Loucy (cell line): ENCODE measurements at regions not wholly inside any gene's neighbourhood (a gene's known extent, or its start where the extent isn't known, plus 50 kb on each side); places are given as distances from the start of the nearest gene placed in this dataset.

Experiments
- H2AFZ ChIP-seq: fragments of 200-600 bp; sonication (generic); 2 replicates; pipeline ENCODE4 v1.6.0; 2016; ENCODE audit warnings: antibody characterized with exemption, mild to moderate bottlenecking, low read length, moderate library complexity
- H3F3A ChIP-seq: fragments of 200-600 bp; 2 replicates; pipeline ENCODE4 v1.6.0; 2016; ENCODE audit warnings: antibody characterized with exemption, low read depth, mild to moderate bottlenecking
- H3K27me3 ChIP-seq: fragments of 200-600 bp; sonication (generic); 2 replicates; pipeline ENCODE4 v1.6.1; 2014; ENCODE audit warnings: low read length, mild to moderate bottlenecking; ENCODE audit not compliant: insufficient read depth, poor library complexity, severe bottlenecking
- H3K36me3 ChIP-seq: fragments of 200-600 bp; sonication (generic); 2 replicates; pipeline ENCODE4 v1.6.1; 2016; ENCODE audit warnings: low read length; ENCODE audit not compliant: insufficient read depth
- H3K4me1 ChIP-seq: fragments of 200-600 bp; sonication (generic); 2 replicates; pipeline ENCODE4 v1.5.1; 2014; ENCODE audit warnings: low read length, mild to moderate bottlenecking; ENCODE audit not compliant: insufficient read depth, poor library complexity, severe bottlenecking
- H3K4me2 ChIP-seq: fragments of 200-600 bp; sonication (generic); 2 replicates; pipeline ENCODE4 v1.6.0; 2014; ENCODE audit warnings: antibody characterized with exemption, low read length, low read depth, mild to moderate bottlenecking; ENCODE audit not compliant: poor library complexity, severe bottlenecking
- H3K4me3 ChIP-seq: fragments of 200-600 bp; sonication (generic); 2 replicates; pipeline ENCODE4 v1.5.1; 2014; ENCODE audit warnings: low read length, mild to moderate bottlenecking, mixed read lengths; ENCODE audit not compliant: poor library complexity, severe bottlenecking
- H3K79me2 ChIP-seq: fragments of 200-600 bp; sonication (generic); 2 replicates; pipeline ENCODE4 v1.6.1; 2014; ENCODE audit warnings: low read length; ENCODE audit not compliant: insufficient read depth
- H3K9ac ChIP-seq: fragments of 200-600 bp; sonication (generic); 2 replicates; pipeline ENCODE4 v1.6.0; 2014; ENCODE audit warnings: mild to moderate bottlenecking, low read depth, low read length, moderate library complexity; ENCODE audit not compliant: poor library complexity, severe bottlenecking
- H3K9me2 ChIP-seq: fragments of 200-600 bp; sonication (generic); replicated peaks from 2 replicates; pipeline ENCODE4 v1.6.1; 2016; ENCODE audit warnings: low read depth, low read length, mixed read lengths
- H3K9me3 ChIP-seq: fragments of 200-600 bp; sonication (generic); 2 replicates; pipeline ENCODE4 v1.6.1; 2014; ENCODE audit warnings: mild to moderate bottlenecking, antibody characterized with exemption, low read length, low read depth; ENCODE audit not compliant: insufficient read depth
- H4K20me1 ChIP-seq: fragments of 200-600 bp; sonication (generic); 2 replicates; pipeline ENCODE4 v1.6.0; 2014; ENCODE audit warnings: antibody characterized with exemption, low read length, mild to moderate bottlenecking; ENCODE audit not compliant: insufficient read depth, poor library complexity, severe bottlenecking
- EZH2phosphoT487 ChIP-seq: fragments of 200-600 bp; IDR thresholded peaks from 2 replicates; pipeline ENCODE4 v1.6.1; 2018; ENCODE audit warnings: antibody characterized with exemption, mild to moderate bottlenecking, moderate library complexity, borderline replicate concordance
- TF ChIP-seq, protein P1 (sequence below): fragments of 200-600 bp; sonication (generic); conservative IDR thresholded peaks from 2 replicates; pipeline ENCODE4 v1.5.1; 2014; ENCODE audit warnings: mild to moderate bottlenecking, antibody characterized with exemption, low read length

DNA sequence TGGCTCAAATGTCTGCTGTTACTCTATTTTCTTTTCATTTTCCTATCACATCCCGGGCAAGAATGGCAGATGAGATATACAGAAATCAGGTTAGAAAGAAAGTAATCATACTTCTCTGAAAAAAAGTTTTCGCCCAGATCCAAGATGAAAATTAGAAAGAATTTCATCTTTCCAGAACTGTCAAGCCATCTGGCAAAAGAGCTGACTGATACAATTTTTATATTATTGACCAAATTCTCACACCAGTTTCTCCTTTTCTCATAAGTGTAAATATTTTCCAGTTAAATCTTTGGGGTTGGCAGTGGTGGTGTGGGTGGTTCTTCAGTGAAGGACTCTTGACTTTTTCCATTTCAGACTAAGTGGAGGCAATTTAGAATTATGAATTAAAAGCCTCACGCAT lies 371.9 kb downstream of the CD83 start:
- H3K4me2 ChIP-seq, result no peak overlapping the region
- H3F3A ChIP-seq, result no peaks in the 10 kb centered on the region
- H3K36me3 ChIP-seq, result no peaks in the 10 kb centered on the region
- no peaks in the 10 kb centered on the region for H3K79me2 ChIP-seq
- no peaks in the 10 kb centered on the region for H3K27me3 ChIP-seq
- H2AFZ ChIP-seq, result no peak overlapping the region
- peaks cover 24% of the 10 kb centered on the region; the same call in 1 of the 2 replicates for H3K9me3 ChIP-seq
- TF ChIP-seq EZH2phosphoT487, result no peak
- TF ChIP-seq, protein P1, sequence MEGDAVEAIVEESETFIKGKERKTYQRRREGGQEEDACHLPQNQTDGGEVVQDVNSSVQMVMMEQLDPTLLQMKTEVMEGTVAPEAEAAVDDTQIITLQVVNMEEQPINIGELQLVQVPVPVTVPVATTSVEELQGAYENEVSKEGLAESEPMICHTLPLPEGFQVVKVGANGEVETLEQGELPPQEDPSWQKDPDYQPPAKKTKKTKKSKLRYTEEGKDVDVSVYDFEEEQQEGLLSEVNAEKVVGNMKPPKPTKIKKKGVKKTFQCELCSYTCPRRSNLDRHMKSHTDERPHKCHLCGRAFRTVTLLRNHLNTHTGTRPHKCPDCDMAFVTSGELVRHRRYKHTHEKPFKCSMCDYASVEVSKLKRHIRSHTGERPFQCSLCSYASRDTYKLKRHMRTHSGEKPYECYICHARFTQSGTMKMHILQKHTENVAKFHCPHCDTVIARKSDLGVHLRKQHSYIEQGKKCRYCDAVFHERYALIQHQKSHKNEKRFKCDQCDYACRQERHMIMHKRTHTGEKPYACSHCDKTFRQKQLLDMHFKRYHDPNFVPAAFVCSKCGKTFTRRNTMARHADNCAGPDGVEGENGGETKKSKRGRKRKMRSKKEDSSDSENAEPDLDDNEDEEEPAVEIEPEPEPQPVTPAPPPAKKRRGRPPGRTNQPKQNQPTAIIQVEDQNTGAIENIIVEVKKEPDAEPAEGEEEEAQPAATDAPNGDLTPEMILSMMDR, result no peak
- no peak overlapping the region for H3K9ac ChIP-seq
- H3K9me2 ChIP-seq, result no peaks in the 10 kb centered on the region
- H4K20me1 ChIP-seq, result no peaks in the 10 kb centered on the region
- peaks cover 10% of the 10 kb centered on the region for H3K4me1 ChIP-seq
- no peak overlapping the region for H3K4me3 ChIP-seq

DNA sequence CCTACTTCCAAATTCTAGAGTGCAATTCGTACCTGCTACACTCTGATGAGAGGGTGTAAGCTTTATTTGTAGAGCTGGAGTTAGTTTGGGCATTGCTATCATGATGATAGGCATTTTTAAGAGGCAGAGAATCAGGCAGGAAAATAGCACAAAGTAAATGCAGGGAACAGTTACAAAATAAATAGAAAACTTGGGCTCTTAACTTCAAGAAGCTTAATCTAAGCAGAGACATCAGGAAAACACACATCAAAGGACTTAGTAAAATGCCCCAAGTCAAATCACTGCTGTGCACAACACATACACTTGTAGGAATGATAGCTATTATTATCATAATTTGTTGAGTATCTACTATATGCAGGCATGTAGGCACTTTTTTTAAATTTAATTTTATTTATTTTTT lies 381.2 kb downstream of the CD83 start:
- Histone ChIP-seq H3K4me3 (no peak overlapping the region), H4K20me1 (no peaks in the 10 kb centered on the region), H3F3A (no peaks in the 10 kb centered on the region), H2AFZ (no peak overlapping the region), H3K27me3 (no peaks in the 10 kb centered on the region), H3K9me2 (no peaks in the 10 kb centered on the region), H3K9ac (no peak overlapping the region), H3K36me3 (no peaks in the 10 kb centered on the region), H3K79me2 (no peaks in the 10 kb centered on the region), H3K4me2 (no peak overlapping the region), H3K4me1 (no peaks in the 10 kb centered on the region), H3K9me3 (peaks cover 4% of the 10 kb centered on the region; the same call in 1 of the 2 replicates)
- TF ChIP-seq EZH2phosphoT487, result no peak
- TF ChIP-seq, protein P1, result no peak

DNA sequence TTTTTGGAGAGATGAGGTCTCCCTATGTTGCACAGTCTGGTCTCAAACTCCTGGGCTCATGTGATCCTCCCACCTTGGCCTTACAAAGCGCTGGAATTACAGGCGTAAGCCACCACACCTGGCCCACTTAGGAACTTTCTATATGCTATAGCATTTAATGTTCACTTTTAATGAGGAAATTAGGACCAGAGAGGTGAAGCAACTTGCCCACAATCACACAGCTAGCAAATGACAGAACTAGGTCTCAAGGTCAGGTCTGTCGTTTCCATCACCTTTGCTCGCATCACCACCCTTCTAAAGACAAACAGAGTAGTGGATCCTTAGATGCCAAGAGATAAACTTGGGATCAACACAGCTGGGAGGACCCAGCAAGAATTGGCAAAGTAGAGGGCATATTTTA lies 381.7 kb downstream of the CD83 start:
- Histone ChIP-seq H3K9me2 (no peaks in the 10 kb centered on the region), H3K79me2 (no peaks in the 10 kb centered on the region), H3K9ac (no peak overlapping the region), H3K36me3 (no peaks in the 10 kb centered on the region), H3F3A (no peaks in the 10 kb centered on the region), H3K4me1 (no peaks in the 10 kb centered on the region), H3K4me2 (no peak overlapping the region), H4K20me1 (no peaks in the 10 kb centered on the region), H3K27me3 (no peaks in the 10 kb centered on the region), H2AFZ (no peak overlapping the region), H3K9me3 (peaks cover 4% of the 10 kb centered on the region; the same call in 1 of the 2 replicates), H3K4me3 (no peak overlapping the region)
- TF ChIP-seq, protein P1, result no peak
- no peak for TF ChIP-seq EZH2phosphoT487
